Astrocyte of the spinal cord (primary cell): ENCODE measurements at regions not wholly inside any gene's neighbourhood (a gene's known extent, or its start where the extent isn't known, plus 50 kb on each side); places are given as distances from the start of the nearest gene placed in this dataset.

Experiments
- DNase-seq: peaks from one replicate; pipeline ENCODE4 v3.0.0; 2011; ENCODE audit warnings: low read depth, low spot score
- H3K4me3 ChIP-seq: 2 replicates; pipeline ENCODE4 v1.5.1; 2011; ENCODE audit warnings: low read depth, mild to moderate bottlenecking, low read length, moderate library complexity
- in situ Hi-C: cut with HindIII; loops from 2 replicates; pipeline ENCODE4 v1.10.0; 2017; ENCODE audit warnings: low sequenced_read_pairs
- TF ChIP-seq, protein P1 (sequence below): IDR thresholded peaks from 2 replicates; pipeline ENCODE4 v1.5.1; 2012; ENCODE audit warnings: low read depth, mild to moderate bottlenecking, low read length, inconsistent platforms

DNA sequence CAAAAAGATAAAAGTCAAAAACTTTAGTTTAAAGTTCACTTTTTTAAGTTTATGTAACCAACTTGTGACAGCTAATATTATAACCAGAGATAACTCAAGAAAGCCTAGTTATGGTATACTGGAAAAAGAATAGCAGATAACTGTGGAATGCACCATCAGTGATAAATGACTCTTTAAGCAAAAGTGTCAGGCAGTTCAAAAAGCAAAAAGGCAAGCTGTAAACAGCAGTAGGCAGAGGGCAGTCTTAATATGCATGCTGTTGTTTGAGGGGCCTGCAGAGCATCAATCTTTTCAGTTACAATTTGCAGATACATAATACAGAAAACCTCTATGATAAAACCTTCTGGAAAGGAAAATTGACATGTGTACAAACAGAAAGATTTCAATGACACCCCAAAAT lies 81.8 kb upstream of the JADE1 start:
- DNase-seq = no peak
- TF ChIP-seq, protein P1, sequence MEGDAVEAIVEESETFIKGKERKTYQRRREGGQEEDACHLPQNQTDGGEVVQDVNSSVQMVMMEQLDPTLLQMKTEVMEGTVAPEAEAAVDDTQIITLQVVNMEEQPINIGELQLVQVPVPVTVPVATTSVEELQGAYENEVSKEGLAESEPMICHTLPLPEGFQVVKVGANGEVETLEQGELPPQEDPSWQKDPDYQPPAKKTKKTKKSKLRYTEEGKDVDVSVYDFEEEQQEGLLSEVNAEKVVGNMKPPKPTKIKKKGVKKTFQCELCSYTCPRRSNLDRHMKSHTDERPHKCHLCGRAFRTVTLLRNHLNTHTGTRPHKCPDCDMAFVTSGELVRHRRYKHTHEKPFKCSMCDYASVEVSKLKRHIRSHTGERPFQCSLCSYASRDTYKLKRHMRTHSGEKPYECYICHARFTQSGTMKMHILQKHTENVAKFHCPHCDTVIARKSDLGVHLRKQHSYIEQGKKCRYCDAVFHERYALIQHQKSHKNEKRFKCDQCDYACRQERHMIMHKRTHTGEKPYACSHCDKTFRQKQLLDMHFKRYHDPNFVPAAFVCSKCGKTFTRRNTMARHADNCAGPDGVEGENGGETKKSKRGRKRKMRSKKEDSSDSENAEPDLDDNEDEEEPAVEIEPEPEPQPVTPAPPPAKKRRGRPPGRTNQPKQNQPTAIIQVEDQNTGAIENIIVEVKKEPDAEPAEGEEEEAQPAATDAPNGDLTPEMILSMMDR = no peak
- in situ Hi-C loops = no loop called here
- H3K4me3 ChIP-seq = no peak overlapping the region

DNA sequence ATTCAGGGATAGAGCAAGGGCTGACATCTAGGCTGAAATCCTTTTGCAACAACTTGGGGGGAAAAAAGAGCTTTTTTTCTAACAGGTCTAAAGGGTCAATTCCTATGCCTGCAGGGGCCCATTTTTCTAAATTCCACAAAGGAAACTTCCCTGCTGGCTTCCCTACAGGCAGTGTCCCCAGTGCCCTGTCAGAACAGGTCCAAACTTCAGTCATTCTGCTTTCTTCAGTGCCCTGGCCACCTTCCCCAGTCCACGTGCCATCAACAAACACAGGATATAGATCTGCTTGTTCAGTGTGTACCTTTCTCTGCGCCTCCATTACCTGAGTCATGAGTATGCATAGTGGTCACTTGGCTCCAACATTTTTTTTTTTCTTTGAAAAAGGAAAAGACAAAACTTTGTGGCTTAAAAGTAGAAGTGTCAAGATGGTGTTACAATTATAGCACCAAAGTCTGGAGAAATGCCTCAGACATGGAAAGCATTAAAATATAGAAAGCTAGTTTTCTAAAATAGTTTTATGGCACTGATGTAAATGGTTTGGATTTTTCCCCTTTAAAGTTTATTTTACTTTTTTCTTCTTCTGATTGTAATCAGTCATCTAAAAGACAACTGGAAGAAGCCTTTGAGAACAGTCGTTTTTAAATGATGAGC lies 84.0 kb upstream of the JADE1 start:
- in situ Hi-C loops = no loop called here
- no peak overlapping the region for H3K4me3 ChIP-seq
- TF ChIP-seq, protein P1 = no peak

DNA sequence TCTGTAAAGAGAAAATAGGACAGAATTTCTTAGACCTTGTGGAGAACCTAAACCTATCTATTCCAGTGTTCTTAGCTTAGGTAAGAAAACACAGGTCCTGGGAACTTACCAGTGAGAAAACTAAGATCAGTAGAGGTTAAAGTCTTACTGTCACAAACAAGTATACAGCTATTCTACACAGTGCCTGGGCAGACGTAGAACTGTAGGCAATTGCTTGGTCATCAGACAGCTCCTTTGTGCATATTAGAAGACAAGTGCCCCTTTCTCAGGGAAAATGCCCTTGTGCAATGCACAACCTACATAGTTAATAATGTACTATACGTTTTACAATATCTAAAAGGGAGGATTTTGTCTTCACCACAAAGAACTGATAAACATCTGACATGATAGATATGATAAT lies 86.6 kb upstream of the JADE1 start:
- TF ChIP-seq, protein P1 = no peak
- no peak for DNase-seq
- H3K4me3 ChIP-seq = no peak overlapping the region
- in situ Hi-C loops = no loop called here

More for the DNA sequence above, 84.0 kb upstream of the JADE1 start:
- DNase-seq = no peak

DNA sequence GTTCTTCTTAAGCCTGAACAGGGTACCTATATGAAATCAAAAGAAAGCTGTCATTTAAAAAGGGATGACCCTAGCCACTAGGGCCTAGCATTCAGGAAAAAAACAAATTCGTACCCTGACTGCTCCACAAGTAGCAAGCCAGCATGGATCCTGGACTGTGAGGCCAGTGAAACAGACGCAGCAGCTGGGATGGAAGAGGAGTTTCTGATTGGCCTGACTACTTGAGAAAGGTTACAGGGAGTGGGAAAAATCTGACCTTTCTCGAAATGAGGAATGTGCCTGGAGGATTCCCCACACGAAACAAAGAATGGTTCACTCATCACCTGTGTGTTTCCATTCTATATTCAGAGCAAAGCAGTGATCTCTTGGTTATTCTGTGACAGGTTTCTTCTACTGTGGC lies 87.6 kb upstream of the JADE1 start:
- in situ Hi-C loops = no loop called here

DNA sequence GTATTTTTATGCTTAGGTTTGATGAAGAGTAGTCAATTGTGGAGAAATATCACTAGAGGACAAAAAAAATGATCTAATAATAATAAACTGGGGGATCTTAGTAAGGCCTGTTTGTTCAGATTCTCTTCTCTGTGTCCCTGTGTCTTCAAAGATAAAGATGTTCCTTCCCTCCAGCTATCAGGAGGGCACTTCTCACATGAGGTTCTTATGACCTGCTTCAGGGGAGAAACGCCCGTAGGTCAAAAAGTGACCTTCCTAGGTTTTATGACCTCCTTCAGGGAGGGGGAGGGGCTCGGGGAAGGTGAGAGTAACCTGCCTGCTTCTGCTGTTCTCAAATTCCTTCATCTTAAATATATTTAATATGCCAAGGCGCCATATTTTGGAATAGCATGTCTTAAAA lies 89.2 kb upstream of the JADE1 start:
- DNase-seq = no peak
- TF ChIP-seq, protein P1 = no peak
- H3K4me3 ChIP-seq = no peak overlapping the region
- in situ Hi-C loops = no loop called here

More for the DNA sequence above, 87.6 kb upstream of the JADE1 start:
- TF ChIP-seq, protein P1 = no peak
- no peak overlapping the region for H3K4me3 ChIP-seq
- DNase-seq = no peak

DNA sequence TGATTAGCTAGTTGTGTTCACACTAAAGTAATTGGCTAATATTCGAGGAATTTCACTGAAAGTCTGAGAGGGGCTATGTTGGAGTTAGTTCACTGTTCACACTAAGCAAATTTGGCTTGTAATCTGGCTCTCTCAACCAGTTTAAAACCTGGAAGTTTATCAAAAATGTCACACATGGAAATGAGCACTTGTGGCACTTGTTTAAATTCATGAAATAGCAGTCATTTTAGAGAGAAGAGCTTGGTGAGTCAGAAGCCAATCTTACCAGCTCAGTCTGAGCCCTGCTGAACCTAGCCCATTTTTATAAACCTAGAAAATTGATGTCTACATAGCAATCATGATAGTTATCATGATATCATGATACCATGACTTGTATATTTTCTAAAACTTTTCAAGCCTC lies 90.7 kb upstream of the JADE1 start:
- no peak overlapping the region for H3K4me3 ChIP-seq
- in situ Hi-C loops = no loop called here
- TF ChIP-seq, protein P1 = no peak
- DNase-seq = peak; percentile 63
